ENCODE measurements at regions not wholly inside any gene's neighbourhood (a gene's known extent, or its start where the extent isn't known, plus 50 kb on each side); places are given as distances from the start of the nearest gene placed in this dataset.

- TF ChIP-seq TAF7 (optimal IDR thresholded peaks at IDR 0.05; ENCODE audit: borderline replicate concordance, low read depth, low read length) (no peak), CTBP2 (IDR thresholded peaks at IDR 0.05; ENCODE audit: borderline replicate concordance, insufficient read depth, insufficient read length, low read length) (no peak), ATF2 (IDR thresholded peaks at IDR 0.05; ENCODE audit: low read length) (no peak), KDM5A (IDR thresholded peaks at IDR 0.05; ENCODE audit: low read length) (no peak), EGR1 (IDR thresholded peaks at IDR 0.05; ENCODE audit: borderline replicate concordance, low read depth, low read length) (no peak), PHF8 (conservative IDR thresholded peaks at IDR 0.05; ENCODE audit: low read depth, low read length) (no peak), SUZ12 (IDR thresholded peaks at IDR 0.05; ENCODE audit: low read length) (no peak), YY1 (IDR thresholded peaks at IDR 0.05; ENCODE audit: low read depth, low read length) (no peak)
Observed at GRCh38 chr2:117086174-117086942, 728.1 kb upstream of the DDX18 start (continued).
